Bone marrow (tissue), 2 donors: ENCODE measurements at regions not wholly inside any gene's neighbourhood (a gene's known extent, or its start where the extent isn't known, plus 50 kb on each side); places are given as distances from the start of the nearest gene placed in this dataset.
"Not testable (repeated sequence)": the region's sequence is repeated elsewhere in the genome, so short reads cannot be mapped to it uniquely, and the experiment has no call there.

Experiments
- DNase-seq, 2 donors: peaks; one replicate each; lab custom pipeline; 2025; lab: John Stamatoyannopoulos, UW

DNA sequence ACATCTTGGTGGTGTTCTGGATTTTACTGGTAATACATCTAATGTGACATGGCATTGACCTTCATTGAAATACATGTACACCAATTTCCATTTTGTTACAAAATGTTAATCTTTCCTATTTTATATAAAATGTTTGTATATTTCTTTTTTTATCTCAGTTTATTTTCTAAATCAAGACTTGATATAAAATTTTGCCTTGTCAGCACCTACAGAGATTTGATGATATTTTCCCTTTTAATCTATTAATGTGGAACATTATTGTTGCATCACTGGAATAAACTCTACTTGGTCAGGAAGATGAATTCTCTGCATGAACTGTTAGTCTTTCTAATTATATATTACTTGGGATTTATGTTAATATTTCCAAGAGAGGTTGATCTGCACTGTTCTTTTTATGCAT lies 294.0 kb upstream of the ETAA1 start:
- DNase-seq: no peak

DNA sequence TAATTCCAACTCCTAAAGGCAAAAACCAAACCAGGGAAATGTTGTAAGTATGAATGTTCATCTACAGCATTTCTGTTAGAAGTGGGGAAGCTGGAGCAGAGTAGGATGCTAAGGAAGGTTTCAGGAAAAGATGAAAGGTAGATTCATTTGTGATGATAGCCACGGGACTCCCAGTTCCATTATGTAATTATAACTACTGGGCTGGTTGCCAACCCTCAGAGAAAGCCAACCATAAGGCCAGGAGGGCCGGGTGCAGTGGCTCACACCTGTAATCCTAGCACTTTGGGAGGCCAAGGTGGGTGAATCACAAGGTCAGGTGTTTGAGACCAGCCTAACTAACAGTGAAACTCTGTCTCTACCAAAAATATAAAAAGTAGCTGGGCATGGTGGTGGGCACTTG lies 288.9 kb upstream of the ETAA1 start:
- DNase-seq: no peak

DNA sequence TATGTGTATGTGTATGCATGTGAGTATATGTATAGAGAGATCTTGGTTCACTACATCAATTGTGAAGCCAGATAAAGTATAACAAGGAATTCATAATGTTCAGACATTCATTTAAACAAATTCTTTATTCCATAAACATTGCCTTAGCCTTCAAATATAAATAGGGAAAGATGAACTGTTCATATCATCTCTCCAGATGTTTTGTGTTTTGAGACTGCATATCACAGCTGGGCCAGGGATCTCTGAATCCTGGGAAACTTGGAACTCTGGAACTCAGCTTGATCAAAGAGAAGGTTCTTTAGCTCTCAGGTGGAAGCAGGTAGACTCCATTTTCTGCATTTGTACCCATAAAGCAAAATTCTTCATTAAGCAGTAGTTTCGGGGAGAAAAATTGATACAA lies 272.6 kb upstream of the ETAA1 start:
- no peak for DNase-seq

DNA sequence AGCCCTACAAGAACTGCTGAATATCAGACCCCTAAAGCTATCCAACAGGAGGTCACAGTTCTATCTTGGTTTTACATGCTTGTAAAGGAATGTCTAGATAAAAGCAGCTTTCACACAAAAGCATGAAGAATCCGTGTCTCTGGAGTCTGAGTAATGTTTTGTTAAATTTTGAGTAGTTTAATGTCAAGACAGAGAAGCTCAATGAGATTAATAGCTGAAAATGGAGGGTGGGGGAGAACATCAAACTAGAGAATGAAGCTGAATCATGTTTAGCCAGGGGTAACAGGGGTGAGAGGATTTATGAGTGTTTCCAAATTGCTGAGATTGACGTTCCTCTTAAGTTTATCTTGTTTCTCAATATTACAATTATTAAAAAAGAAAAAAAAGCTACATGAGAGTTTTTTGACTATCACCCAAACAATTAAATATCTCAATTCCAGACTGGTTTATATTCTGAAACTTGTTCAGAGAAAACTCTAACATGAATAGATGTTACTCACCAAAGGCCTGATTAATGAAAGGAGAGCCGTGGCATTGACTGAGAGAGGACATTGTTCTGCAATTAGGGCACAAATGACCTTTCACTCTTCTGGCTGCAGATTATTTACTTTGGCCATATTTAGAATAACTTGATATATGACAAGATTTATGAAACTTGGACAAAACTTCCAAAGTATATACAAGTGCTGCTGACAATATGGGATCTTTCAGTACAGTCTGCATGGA lies 266.4 kb upstream of the ETAA1 start:
- DNase-seq: no peak

DNA sequence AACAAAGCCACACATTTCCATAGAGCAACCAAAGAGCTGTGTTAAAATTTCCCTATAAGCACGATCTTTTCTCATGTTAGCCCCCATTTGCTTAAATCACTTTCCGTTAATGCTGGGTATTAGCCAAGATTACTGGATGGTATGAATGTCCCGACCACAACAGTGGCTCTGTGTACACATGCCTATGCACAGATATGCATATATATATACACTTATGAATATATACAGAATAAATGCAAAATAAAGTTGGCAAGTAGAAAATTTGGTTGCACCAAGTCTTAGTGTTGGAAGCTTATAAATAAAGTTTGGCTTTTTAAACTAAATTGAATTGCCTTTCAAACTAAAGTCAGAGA lies 265.9 kb upstream of the ETAA1 start:
- DNase-seq: no peak

DNA sequence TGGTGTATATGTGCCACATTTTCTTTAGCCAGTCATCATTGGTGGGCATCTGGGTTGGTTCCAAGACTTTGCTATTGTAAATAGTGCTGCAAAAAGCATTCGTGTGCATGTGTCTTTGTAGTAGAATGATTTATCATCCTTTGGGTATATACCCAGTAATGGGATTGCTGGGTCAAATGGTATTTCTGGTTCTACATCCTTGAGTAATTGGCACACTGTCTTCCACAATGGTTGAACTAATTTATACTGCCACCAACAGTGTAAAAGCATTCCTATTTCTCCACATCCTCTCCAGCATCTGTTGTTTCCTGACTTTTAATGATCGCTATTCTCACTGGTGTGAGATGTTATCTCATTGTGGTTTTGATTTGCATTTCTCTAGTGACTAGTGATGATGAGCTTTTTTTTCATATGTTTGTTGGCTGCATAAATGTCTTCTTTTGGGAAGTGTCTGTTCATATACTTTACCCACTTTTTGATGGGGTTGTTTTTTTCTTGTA lies 264.6 kb upstream of the ETAA1 start:
- not testable (repeated sequence) for DNase-seq

DNA sequence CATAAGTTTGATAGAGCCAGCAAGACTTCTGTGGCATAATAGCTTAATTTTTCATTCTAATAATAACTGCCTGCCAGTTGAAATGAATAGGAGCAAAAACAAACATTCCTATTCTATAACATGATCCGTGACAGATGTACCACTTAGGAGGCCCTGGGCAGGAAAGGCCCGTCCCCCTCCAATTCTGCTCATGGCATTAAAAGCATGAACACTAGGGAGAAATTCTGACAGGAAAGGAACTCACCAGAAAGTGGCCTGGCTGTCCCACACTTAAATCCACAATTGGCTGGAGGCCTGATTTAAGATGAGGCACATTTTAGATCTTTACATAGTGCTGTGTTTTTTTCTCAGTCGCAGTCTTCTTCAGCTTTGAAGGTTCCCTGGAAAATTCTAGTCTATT lies 261.9 kb upstream of the ETAA1 start:
- no peak for DNase-seq

DNA sequence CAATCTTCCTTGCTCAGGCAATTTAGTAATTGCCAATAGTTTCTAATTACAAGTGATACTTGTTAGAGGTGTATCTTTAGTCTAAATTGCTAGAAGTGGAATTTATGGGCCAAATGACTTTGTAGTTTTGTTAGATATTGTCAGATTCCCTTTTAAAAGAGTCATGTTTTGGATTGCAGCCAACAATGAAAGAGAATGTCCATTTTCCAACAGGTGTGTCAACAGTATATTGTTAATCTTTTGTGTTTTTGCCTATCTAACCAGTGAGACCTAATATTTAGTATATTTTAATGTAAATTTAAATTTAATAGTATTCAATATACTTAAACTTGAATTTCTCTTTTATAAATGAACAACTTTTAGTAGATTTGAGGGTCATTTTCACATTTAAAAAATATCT lies 259.4 kb upstream of the ETAA1 start:
- no peak for DNase-seq

DNA sequence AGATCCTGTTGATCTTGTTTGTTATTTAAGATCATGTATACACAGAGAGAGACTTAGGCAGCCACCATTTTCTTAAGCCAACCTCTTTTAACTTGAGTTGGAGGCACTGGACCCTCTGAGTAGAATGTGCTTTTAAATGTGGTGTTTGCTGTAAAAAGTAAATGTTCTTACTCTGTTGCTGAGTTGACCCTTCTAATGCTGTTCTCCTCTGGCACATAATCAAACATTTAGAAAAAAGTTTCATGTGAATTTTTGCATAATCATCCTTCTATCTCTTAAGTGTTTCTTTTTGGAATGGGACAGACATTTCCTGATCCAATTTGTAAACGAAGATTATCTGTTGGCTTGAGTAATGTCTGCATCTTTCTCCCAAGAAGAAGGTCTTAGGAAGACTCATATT lies 255.1 kb upstream of the ETAA1 start:
- no peak for DNase-seq

DNA sequence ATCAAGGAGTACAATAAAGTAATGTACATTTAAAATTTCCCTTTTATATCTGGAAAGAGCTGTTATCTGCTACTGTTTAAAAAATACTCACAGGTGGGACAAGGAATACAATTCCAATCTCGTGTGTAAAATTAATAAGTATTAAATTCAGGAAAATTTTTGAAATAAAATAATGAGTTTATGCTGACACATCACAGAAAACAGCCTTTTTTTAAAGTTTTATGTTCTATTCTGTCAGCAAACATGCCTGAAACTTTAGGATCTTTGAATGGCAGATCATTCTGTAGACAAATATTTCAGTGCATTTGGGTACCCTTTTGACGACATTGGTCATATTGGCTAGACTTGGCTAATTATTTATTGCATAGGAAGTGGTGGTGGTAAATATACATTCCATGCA lies 254.4 kb upstream of the ETAA1 start:
- no peak for DNase-seq

DNA sequence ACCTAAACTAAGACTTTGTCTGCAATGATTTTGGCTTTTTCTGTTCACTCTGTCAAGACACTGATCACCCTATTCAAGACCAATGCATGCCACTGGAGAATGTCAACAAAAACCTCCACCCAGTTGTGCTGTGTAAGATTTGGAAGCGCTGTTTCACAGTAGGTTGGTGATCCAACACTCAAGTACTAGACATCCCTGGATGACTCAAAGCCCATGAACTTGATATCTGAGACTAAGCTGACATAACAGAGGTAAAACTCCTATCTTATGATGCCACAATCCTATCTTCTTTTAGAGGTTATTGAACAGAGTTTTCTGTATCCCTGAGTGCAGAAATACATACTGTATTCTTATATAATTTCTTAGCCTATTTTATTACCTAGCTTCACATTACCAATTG lies 251.3 kb upstream of the ETAA1 start:
- DNase-seq: no peak

DNA sequence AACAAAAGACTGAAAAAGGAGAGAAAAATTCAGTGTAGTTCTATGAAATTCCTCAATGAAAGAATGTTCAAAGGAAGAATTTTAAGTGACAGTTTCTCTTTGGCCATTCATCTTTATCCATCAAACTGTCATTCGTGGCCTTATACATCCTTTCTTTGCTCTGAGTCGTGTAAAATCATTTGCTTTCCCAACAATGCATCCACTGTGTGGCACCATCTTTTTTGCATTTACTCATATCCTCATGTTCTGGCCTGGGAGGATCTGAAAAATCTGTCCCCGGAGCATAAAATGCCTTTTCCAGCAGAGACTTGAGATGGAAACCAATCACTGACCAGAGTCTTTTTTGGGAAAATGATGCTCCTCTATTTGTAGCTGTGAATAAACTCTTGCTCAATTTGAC lies 240.3 kb upstream of the ETAA1 start:
- DNase-seq: no peak

DNA sequence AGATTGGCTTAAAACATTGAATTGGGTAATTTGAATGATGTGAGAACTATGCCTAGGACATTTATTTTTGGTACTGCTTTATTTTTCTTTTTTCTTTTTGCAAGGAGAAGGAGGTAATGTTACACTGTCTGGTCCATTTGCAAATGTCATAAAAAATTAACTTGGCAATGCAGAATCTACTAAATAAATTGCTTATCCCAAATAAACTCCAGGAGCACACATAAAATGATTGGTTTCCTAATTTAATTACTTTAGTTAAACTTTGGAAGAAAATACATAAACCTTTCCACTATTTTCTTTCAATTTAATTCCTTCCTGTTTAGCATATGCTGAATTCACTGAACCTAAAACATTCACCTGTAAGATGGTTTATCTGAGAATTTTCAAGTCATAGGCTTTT lies 238.4 kb upstream of the ETAA1 start:
- DNase-seq: no peak

DNA sequence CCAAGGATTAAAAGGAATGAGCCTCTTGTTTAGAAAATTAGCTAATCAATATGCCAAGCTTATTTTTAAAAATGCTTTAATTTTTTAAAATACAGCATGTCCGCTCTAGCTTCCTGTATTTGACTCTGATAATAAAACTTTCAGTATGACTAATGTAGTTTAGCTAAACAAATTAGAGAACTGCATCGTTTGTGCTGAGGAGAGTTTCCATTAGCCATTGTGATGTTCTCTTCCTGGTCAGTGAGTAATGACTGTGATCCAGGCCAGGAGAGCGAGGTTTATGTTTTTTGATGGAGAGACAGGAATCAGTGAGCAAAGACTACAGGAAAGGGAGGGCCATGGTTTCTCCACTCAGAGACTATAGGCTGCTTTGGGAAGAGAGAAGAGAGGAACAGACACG lies 237.2 kb upstream of the ETAA1 start:
- DNase-seq: no peak

DNA sequence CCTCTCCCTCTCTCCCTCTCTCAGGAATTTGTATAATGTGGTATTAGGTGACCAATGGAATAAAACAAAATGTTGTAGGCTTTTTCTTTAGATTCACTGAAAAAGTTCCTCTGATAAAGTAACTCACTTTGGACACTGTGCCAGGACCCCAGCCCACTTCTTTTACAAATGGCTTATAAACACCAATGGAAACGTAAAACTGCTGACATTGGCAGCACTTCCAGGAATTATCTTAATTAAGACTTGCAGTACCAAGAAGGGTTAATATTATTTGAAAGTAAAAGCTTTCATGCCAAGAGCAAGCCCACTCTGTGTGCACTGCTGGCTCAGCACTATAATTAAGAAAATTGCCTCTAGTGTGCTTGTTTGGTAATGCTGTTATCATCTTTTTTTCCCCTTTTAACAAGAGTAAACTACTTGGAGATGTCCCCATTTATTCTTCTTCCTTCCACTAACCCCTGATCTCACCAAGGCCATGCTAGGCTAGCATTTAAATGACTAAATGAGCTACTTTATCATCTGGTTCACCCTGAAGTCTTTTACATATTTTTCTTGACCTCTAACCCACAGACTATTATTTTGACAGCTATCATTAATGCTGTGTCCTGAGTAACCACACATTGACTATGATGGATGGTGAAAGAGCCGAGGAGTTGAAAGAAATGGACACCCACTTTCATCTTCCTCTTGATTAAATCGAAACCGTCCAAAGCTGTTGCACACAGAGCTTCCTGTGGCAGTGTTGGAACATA lies 232.2 kb upstream of the ETAA1 start:
- DNase-seq: no peak

DNA sequence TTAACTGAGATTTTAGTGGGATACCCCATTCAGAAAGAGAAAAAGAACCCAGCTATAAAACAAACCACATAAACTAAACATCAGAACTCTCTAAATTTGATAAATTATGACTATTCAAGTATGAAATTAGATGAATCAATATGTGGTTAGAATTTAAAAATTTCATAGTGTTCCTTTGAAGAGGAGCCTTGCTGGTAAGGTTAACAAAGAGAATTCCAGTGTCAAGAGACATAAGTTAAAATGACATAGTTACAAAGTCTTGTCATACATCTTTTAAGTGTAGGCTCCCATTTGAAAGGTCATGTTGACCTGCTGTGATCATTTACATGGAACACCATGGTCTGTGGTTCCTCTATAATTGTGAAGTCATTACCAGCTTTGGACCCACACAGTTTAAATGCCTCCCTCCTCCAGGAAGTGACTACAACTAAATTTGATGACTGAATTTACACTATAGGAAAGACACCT lies 231.6 kb upstream of the ETAA1 start:
- no peak for DNase-seq

DNA sequence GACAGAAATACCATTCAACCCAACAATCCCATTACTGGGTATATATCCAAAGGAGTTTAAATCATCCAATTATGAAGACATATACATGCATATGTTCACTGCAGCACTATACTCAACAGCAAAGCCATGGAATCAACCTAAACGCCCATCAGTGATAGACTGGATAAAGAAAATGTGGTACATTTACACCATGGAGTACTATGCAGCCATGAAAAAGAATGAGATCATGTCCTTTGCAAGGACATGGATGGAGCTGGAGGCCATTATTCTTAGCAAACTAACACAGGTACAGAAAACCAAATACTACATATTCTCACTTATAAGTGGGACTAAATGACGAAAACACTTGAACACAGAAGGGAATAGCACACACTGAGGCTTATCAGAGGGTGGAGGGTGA lies 230.6 kb upstream of the ETAA1 start:
- not testable (repeated sequence) for DNase-seq

DNA sequence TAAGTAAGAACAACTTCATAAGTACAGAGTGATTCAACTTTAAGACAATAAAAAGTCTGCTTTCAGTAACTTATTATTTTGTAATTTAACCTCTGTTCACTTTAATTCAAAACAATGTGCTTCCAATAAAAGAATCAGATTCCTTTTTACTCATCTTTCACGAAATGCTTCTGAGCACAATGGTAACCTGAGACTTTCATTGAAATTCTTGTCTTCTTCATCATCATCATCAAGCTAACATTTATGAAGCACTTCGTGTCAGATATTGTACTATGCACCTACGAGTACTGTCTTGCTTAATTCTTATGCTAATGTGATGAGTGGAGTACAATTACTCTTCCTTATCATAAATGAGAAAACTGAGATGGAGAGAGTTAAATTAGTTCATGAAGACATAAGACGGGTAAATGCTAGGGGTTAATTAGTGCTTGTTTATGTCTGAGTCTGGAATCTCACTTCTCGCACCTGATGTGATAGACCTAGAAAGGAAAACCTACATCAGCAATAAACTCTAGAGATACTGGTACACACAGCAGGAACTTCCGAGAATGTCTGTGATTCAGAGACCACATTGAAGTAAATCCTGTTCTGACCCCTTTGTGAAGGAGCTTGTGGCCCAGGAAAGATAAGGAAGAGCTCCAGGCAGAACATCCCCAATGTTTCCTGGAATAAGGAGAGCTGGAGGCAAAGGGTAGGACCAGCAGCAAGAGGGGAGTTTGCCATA lies 227.6 kb upstream of the ETAA1 start:
- no peak for DNase-seq

DNA sequence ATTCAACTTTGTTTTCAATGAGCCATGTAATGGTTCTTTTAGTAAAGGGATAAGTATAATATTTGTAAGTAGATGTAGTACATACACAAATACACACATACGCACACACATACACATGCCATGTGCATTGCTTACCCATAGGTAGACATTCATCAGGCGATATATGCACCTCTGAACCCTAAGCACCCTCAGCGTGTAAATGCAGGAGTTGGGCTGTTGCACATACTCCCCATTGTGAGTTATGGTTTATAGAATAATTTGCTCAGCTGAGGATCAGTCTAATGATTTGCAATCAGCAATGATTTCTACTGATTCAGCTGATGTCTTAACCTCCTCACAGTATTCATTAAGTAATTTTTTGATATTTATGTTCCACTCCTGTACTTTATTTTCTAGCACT lies 217.6 kb upstream of the ETAA1 start:
- no peak for DNase-seq

DNA sequence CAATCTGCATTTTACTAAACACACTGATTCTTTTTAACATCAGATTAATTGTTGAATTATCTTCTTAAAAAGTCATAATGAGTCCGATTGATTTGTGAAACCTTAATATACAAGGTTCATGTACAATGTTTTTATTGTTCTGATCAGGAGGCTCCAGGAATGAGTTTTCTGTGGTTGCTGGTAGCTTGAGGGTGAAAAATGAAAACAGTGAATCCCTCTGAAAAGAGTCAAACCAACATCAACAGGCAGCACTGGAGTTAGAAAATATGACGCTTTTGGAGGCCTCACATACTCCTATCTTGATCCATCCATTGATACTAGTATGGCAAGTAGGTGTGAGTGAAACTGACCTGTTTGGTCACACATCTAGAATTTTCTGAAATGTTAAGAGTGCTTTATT lies 216.3 kb upstream of the ETAA1 start:
- no peak for DNase-seq

DNA sequence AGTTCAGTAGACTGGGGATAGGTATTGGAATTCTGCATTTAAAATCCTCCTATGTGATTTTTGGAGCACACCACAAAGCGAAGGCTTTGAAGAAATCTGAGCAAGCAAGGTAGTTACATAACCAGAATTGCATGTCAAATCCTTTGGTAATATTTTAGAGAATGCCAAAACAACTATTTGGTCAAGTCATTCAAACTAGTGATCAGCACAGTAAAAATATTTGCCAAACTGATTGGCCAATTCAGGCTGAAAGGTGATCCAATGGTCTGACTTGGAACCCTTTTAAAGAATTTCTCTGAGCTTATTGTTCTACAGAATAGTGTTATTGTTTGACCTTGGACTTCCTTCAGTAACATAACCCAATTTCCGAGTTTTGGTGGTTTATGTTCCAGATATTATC lies 214.2 kb upstream of the ETAA1 start:
- no peak for DNase-seq

DNA sequence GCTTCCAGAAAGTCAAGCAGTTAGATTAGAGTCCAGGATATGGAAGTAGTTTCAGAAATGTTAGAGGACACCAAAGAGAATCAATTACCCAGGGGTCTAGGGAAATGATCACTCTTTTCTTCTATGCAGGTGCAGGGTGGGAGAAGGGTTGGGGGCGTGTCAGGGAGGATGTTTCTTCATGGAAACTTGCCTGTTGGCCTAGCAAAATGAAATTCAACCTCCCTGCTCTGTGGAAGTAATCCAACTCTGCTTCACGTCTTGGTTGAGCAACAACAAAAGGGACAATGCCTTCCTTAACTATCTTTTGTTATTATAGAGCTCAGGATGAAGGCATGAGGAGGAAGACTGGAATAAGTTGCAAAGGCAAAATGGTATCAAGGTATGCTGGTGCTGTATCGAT lies 210.8 kb upstream of the ETAA1 start:
- no peak for DNase-seq

DNA sequence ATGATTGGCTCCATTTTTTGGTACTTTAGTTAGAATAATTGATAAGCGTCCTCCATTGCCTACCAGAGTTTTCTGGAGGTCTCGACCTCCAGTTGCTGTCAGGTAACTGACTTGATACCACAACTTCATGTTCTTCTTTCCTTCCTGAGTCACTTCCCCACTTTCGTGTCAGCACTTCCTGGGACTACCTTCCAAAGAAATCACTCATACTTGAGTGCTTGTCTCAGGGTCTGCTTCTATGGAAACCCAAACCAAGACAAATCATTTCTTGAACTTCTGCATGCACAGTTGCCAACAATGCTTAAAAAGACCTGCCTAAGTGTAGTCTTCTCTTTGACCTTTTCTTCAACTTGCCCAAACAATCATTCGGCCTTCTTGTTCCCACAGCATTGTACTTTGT lies 210.3 kb upstream of the ETAA1 start:
- DNase-seq: no peak
